Stimulated activated CD8-positive, alpha-beta memory T cell treated with anti-CD3 and anti-CD28 coated beads, Interleukin-4, amount 100 ng/mL, for 4 hours (primary cell): ENCODE measurements at regions not wholly inside any gene's neighbourhood (a gene's known extent, or its start where the extent isn't known, plus 50 kb on each side); places are given as distances from the start of the nearest gene placed in this dataset.
"Not testable (repeated sequence)": the region's sequence is repeated elsewhere in the genome, so short reads cannot be mapped to it uniquely, and the experiment has no call there.

Source experiments
- DNase-seq, 2 donors: peaks; one replicate each; pipeline ENCODE4 v3.0.0-alpha.2; 2020; ENCODE audit warnings: low read depth in 2 of 2, low spot score in 1 of 2

- DNase-seq, result no peak
Measured at GRCh38 chr2:194602750-194603149, 1054.3 kb upstream of the SLC39A10 start.

- DNase-seq, result no peak
Measured at GRCh38 chr2:194591192-194591591, 1065.8 kb upstream of the SLC39A10 start.

GRCh38 chr2:194587739-194588270 lies 1069.2 kb upstream of the SLC39A10 start:
- no peak for DNase-seq

DNA sequence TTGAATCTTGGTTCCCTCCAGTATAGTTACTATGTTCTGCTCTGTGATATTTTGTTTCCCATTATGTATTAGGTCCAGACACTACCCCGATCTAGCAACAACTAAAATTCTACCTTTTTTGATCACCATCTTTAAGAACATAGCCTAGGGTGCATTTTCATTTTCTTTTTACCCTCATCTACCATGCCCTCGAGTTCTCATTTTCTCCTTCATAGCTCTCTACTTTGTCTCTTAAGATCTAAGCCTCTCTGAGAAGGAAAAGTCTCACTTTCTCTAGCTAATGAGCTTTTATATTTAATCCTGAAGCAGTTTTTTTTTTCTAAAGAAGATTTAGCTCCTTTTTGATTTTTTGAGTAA lies 1089.4 kb upstream of the SLC39A10 start:
- DNase-seq, result no peak

DNA sequence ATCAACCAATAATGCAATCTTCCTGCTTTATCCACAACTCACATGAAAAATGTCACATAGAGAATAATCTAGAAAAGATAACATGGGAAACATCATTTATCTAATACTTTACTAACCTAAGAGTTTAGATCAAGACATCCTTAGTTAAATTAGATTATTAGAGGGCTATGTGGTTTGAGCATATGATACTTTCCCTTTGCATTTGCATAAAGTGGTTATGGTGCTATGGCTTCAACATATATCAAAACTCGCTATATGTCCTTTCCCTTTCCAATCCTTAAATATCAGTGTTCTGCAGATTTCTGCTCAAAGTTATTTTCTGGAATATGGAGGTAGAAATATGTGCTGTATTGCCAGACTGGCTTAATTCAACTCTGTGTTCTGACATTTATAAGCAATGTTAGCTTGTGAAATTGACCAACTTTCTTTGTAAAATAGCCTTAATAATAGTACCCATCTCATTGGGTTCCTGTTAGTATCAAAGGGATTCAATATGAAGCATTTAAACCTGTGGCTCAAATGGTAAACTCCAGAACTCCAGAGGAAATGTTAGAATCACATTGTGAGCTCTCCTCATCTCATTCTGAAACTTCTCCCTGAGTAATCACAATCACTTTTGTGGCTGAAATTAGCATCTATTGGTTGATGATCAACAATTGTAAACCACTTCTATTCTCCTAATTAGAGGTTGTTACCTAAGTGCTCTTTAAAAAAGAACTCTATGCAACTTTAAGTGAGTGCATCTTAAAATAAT lies 1089.9 kb upstream of the SLC39A10 start:
- DNase-seq, result no peak

DNA sequence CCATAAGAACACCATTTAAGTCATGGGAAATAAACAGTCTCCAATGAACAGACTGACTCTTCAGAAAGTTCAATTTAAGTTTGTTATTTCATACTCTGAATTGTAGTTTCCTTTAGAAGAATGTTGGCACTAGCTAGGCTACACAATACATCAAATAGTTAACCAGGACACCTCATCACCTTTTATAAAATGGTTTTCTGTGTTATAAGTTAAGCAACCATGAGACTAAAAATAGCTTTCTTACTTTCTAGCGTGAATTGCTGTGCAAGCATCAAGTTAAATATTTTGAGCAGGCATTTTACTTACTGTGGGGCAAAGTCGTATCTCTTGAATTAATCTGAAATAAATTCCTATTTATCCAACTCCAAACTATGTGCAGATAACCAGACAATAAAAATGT lies 1092.6 kb upstream of the SLC39A10 start:
- no peak for DNase-seq

- DNase-seq, result no peak
Measured at GRCh38 chr2:194562329-194562728, 1094.7 kb upstream of the SLC39A10 start.

DNA sequence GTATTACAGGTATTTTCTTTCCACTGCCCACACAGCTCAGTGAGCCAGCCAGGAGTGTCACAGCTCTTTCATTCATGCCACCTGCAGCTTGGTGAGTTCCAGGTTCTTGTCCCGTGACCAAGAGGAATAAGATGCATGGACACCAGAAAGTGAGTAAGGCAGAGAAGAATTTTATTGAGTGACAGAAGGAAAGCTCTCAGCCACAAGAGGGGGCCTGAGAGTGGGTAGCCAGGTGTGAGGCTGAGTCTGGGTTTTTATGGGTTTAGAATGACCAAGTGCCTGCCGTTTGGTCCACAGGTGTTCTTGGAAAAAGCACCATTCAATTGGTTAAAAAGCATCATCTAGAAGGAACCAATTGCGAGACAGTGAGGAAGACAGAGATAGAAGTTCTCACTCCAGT lies 1097.1 kb upstream of the SLC39A10 start:
- no peak for DNase-seq

- DNase-seq, result no peak
Measured at GRCh38 chr2:194559523-194559922, 1097.5 kb upstream of the SLC39A10 start.

DNA sequence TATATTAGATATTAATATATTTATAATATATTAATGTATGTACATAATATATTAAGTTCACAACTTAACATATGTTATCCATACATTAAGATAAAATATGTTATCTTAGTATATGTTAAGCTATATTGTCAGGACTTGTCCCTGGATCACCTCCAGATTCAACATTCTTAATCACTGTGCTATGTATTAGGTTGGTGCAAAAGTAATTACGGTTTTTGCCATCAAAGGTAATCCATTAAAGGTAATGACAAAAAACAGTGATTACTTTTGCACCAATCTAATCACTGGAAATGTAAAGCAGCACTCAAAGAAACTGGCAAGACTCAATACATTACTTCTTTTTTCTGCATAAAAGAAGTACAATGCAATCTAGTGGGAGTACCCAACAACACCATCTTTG lies 1099.0 kb upstream of the SLC39A10 start:
- DNase-seq, result no peak

- no peak for DNase-seq
Measured at GRCh38 chr2:194556629-194557028, 1100.4 kb upstream of the SLC39A10 start.

GRCh38 chr2:194553980-194554379 lies 1103.0 kb upstream of the SLC39A10 start:
- no peak for DNase-seq

GRCh38 chr2:194550702-194551101 lies 1106.3 kb upstream of the SLC39A10 start:
- no peak for DNase-seq

GRCh38 chr2:194549387-194549786 lies 1107.6 kb upstream of the SLC39A10 start:
- DNase-seq, result no peak

- no peak for DNase-seq
Measured at GRCh38 chr2:194545978-194546377, 1111.0 kb upstream of the SLC39A10 start.

DNA sequence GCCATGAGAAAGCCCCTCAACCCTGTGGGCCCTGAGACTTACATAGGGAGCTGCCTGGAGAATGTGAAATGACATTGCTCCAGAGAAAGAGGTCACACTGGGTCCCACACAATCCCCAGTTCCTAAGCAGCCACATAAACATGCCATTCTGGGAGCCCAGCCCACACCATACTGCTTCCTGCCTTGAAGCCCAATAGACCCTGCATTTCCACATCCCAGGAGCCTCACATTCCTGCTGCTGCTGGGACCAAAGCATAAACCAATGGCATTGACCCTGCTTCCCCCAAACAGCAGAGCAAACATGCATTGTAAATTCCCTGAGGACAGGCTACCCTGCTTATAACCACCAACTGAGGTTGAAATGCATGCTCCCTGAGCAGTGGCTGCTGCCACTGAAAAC lies 1117.6 kb upstream of the SLC39A10 start:
- no peak for DNase-seq

DNA sequence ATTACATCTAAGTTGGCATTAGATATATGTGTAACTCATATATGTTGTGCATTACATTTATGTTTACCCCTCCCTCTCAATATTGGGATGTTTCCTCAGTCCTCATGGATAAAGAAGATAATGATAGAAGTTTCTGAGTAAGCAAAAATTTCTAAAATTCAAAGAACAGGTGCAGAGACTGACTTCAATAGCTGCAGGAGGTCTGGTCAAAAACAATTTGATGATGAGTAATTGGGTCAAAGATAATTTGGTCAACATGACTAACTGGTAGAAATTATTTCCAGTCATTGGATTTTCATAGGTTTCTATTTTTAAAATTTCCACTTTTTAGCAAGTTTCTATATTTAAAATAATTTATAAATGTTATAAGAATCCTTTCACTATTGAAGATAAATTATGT lies 1130.9 kb upstream of the SLC39A10 start:
- no peak for DNase-seq

DNA sequence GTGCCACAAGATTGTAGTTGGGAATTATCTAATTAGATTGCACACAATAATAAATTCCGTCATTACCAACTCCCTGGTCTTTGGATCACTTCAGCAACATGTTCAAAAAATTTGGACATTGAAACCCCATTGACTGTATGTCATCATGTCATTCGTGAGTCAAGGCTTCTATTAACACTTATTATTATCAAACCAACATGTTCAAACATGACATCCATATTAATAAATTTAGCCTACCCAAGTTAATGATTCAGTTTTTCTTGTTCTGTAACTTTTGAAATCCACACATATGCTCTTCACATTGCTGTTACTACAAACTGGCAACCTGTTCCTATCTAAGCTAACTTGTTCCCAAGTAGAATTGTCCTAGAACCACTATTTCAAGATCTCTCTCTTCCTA lies 1142.7 kb upstream of the SLC39A10 start:
- DNase-seq, result no peak

DNA sequence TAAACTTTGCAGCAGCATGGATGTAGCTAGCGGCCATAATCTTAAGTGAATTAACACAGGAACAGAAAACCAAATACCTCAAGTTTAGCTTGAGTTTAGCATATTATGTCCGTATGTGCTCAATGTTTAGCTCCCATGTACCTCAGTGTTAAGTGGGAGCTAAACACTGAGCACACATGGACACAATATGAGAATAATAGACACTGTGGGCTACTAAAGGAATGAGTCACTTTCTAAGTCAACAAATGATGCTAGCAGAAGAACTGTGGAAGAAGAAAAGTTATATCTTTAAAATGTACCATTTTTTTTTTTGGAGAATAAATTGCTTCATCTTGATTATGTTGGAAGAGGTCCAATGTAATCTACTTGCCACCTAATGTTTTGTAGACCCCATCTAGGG lies 1146.0 kb upstream of the SLC39A10 start:
- not testable (repeated sequence) for DNase-seq

DNA sequence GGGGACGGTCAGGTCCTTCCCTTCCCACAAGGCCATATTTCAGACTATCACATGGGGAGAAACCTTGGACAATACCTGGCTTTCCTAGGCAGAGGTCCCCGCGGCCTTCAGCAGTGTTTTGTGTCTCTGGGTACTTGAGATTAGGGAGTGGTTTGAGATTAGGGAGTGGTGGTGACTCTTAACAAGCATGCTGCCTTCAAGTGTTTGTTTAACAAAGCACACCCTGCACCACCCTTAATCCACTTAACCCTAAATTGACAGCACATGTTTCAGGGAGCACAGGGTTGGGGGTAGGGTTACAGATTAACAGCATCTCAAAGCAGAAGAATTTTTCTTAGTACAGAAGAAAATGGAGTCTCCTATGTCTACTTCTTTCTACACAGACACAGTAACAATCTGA lies 1152.2 kb upstream of the SLC39A10 start:
- DNase-seq, result not testable (repeated sequence)

DNA sequence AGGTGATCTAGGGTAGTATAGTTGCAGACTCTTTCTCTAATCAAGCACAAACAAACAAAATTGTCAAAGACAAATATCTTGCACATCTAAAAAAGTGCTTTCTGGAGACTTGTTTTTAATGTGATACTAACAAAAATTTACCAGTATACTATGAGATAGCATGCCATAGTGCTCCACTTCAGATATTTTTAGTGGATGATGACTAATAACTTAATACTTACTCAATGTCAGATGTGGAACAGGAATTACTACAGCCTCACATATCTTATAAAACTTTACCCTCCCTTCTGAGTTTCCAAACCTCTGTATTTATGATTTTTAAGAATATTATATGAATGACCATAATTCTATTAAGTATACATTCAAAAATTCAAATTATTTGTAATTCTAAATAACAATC lies 1162.0 kb upstream of the SLC39A10 start:
- no peak for DNase-seq

GRCh38 chr2:194494401-194494800 lies 1162.6 kb upstream of the SLC39A10 start:
- no peak for DNase-seq

- no peak for DNase-seq
Measured at GRCh38 chr2:194491409-194492115, 1165.5 kb upstream of the SLC39A10 start.
